A549 (cell line): ENCODE measurements at regions not wholly inside any gene's neighbourhood (a gene's known extent, or its start where the extent isn't known, plus 50 kb on each side); places are given as distances from the start of the nearest gene placed in this dataset.

Experiments used
- ATAC-seq, 2 experiments: fragments of 200-7000 bp in 1 of 2; fragments of >200 bp in 1 of 2; cut with Nextera tagmentation in 1 of 2; cut with Tn5 transposase in 1 of 2; 3 replicates each; pipeline versions ENCODE4 v1.8.0 to v1.9.1; 2018 to 2020; ENCODE audit warnings: mild to moderate bottlenecking in 1 of 2, moderate library complexity in 1 of 2
- CTCF ChIA-PET: fragments of 300-600 bp; sonication (Branson Sonifier 250); formaldehyde crosslinking; extraction: SDS; loops from one replicate; lab custom pipeline; 2021; ENCODE audit warnings: antibody characterized with exemption, inconsistent platforms; lab: Yijun Ruan, JAX
- POLR2A ChIA-PET: fragments of 350-600 bp; formaldehyde crosslinking; extraction: SDS; loops from one replicate; lab custom pipeline; 2021; ENCODE audit warnings: antibody characterized with exemption, inconsistent platforms; lab: Yijun Ruan, JAX
- DNase-seq, 2 experiments: peaks; one replicate each; pipeline versions ENCODE4 v3.0.0 to v3.0.0-alpha.2; 2011 to 2016; ENCODE audit warnings: low read depth in 1 of 2, low spot score in 1 of 2
- FAIRE-seq: peaks from 2 replicates; lab custom pipeline; 2011; peaks lifted over from hg19 to GRCh38; lab: Jason Lieb, UNC
- H3K27ac ChIP-seq, 2 experiments: fragments of >200 bp; sonication (Bioruptor Twin); formaldehyde crosslinking; 3 replicates each; pipeline ENCODE4 v1.5.1; 2016 to 2017
- H3K4me1 ChIP-seq: fragments of >200 bp; sonication (Bioruptor Twin); formaldehyde crosslinking; 3 replicates; pipeline ENCODE4 v1.6.1; 2016
- H3K4me2 ChIP-seq: fragments of >200 bp; sonication (Bioruptor Twin); formaldehyde crosslinking; 3 replicates; pipeline ENCODE4 v1.6.1; 2016
- H3K4me3 ChIP-seq: fragments of >200 bp; sonication (Bioruptor Twin); formaldehyde crosslinking; 3 replicates; pipeline ENCODE4 v1.5.1; 2016
- H3K9me3 ChIP-seq: fragments of >200 bp; sonication (Bioruptor Twin); formaldehyde crosslinking; 3 replicates; pipeline ENCODE4 v1.6.1; 2016
- CHD2 ChIP-seq: fragments of 150-350 bp; IDR thresholded peaks from 2 replicates; pipeline ENCODE4 v1.6.1; 2014; ENCODE audit warnings: low read length; ENCODE audit not compliant: partially characterized antibody
- CHD4 ChIP-seq: fragments of 200-600 bp; sonication (generic); IDR thresholded peaks from 2 replicates; pipeline ENCODE4 v1.6.1; 2016; ENCODE audit warnings: antibody characterized with exemption, mild to moderate bottlenecking, borderline replicate concordance
- ELK1 ChIP-seq: fragments of 150-350 bp; IDR thresholded peaks from 2 replicates; pipeline ENCODE4 v1.6.1; 2014; ENCODE audit warnings: low read depth, mild to moderate bottlenecking, low read length
- FOSL2 ChIP-seq, 2 experiments: fragments of 450-650 bp in 1 of 2; fragments of >200 bp in 1 of 2; sonication (Bioruptor Twin) in 1 of 2; formaldehyde crosslinking; IDR thresholded peaks; 2 replicates each; pipeline versions ENCODE4 v1.5.0 to v1.6.1; 2016 to 2020; ENCODE audit warnings: mild to moderate bottlenecking in 1 of 2, moderate library complexity in 1 of 2
- GATA3 ChIP-seq: IDR thresholded peaks from 2 replicates; pipeline ENCODE4 v1.6.1; 2012; ENCODE audit warnings: borderline replicate concordance
- HOXA7 ChIP-seq: fragments of 250-450 bp; sonication (Bioruptor Pico); IDR thresholded peaks from 2 replicates; pipeline ENCODE4 v1.5.0; 2020; ENCODE audit warnings: mild to moderate bottlenecking, moderate library complexity
- HOXB13 ChIP-seq: fragments of 250-450 bp; sonication (Bioruptor Pico); IDR thresholded peaks from 2 replicates; pipeline ENCODE4 v1.5.0; 2020; ENCODE audit warnings: low read depth, mild to moderate bottlenecking, moderate library complexity
- JUN ChIP-seq, 2 experiments: fragments of >200 bp; sonication (Bioruptor Twin); formaldehyde crosslinking; IDR thresholded peaks; 2 replicates in 1 of 2; 3 replicates in 1 of 2; pipeline ENCODE4 v1.6.1; 2016 to 2017
- JUNB ChIP-seq: fragments of >200 bp; sonication (Bioruptor Twin); formaldehyde crosslinking; IDR thresholded peaks from 2 replicates; pipeline ENCODE4 v1.6.1; 2016
- MAFK ChIP-seq: fragments of 450-650 bp; IDR thresholded peaks from 2 replicates; pipeline ENCODE4 v1.6.1; 2014; ENCODE audit not compliant: partially characterized antibody
- NFE2L2 ChIP-seq: fragments of 150-350 bp; conservative IDR thresholded peaks from 2 replicates; pipeline ENCODE4 v1.6.1; 2014; ENCODE audit warnings: low read length
- NPAS2 ChIP-seq: fragments of 250-450 bp; sonication (Bioruptor Pico); IDR thresholded peaks from 2 replicates; pipeline ENCODE4 v1.8.0; 2022; ENCODE audit warnings: mild to moderate bottlenecking, moderate library complexity, borderline replicate concordance
- NR3C1 ChIP-seq: fragments of >200 bp; sonication (Bioruptor Twin); formaldehyde crosslinking; IDR thresholded peaks from 3 replicates; pipeline ENCODE4 v1.6.1; 2017
- PBX3 ChIP-seq: IDR thresholded peaks from 2 replicates; pipeline ENCODE4 v1.6.1; 2012
- RAD21 ChIP-seq, 2 experiments: fragments of >200 bp in 1 of 2; sonication (Bioruptor Twin) in 1 of 2; formaldehyde crosslinking in 1 of 2; IDR thresholded peaks in 1 of 2; conservative IDR thresholded peaks in 1 of 2; 2 replicates in 1 of 2; 3 replicates in 1 of 2; pipeline ENCODE4 v1.6.1; 2012 to 2018; ENCODE audit warnings: inconsistent platforms in 1 of 2
- RARB ChIP-seq: fragments of 250-450 bp; sonication (Bioruptor Pico); IDR thresholded peaks from 2 replicates; pipeline ENCODE4 v1.8.0; 2021; ENCODE audit warnings: mild to moderate bottlenecking, moderate library complexity
- RCOR1 ChIP-seq: fragments of 150-350 bp; IDR thresholded peaks from 2 replicates; pipeline ENCODE4 v1.6.1; 2014; ENCODE audit warnings: antibody characterized with exemption, low read length, low read depth
- SMC3 ChIP-seq: fragments of >200 bp; sonication (Bioruptor Twin); formaldehyde crosslinking; IDR thresholded peaks from 3 replicates; pipeline ENCODE4 v1.6.1; 2018; ENCODE audit warnings: inconsistent platforms
- SREBF2 ChIP-seq: fragments of 450-650 bp; IDR thresholded peaks from 2 replicates; pipeline ENCODE4 v1.6.1; 2014; ENCODE audit warnings: mild to moderate bottlenecking, moderate library complexity
- TFCP2L1 ChIP-seq: fragments of 250-450 bp; sonication (Bioruptor Pico); IDR thresholded peaks from 2 replicates; pipeline ENCODE4 v1.5.0; 2021; ENCODE audit warnings: mild to moderate bottlenecking
- TP53 ChIP-seq: fragments of 250-450 bp; sonication (Bioruptor Pico); IDR thresholded peaks from 2 replicates; pipeline ENCODE4 v1.5.0; 2021; ENCODE audit warnings: mild to moderate bottlenecking, moderate library complexity
- ZSCAN20 ChIP-seq: fragments of 250-450 bp; sonication (Bioruptor Pico); IDR thresholded peaks from 2 replicates; pipeline ENCODE4 v1.8.0; 2022; ENCODE audit warnings: mild to moderate bottlenecking, moderate library complexity
- WGBS: methylation state at CpG from one replicate; pipeline ENCODE4 v1.1.6; 2017; ENCODE audit errors: missing lambda C conversion rate; 5-methylcytosine and 5-hydroxymethylcytosine counted together

GRCh38 chr4:99724067-99724466 lies 66.4 kb upstream of the C4orf54 start:
- CTCF ChIA-PET = interaction anchor here (1.6 to 3.0 kb wide), 4 partner anchors 10 to 85 kb away, joined by 5 to 10 read pairs (median 5); no protein-coding TSS in a partner anchor
- peaks cover 26% of the 10 kb centered on the region for H3K4me1 ChIP-seq
- no peak overlapping the region for H3K4me3 ChIP-seq
- peak overlapping the region; percentile 67 to 84 for H3K27ac ChIP-seq
- no peak for TF ChIP-seq RARB
- 0 out of 3 replicates have a peak, but pooled peaks have one; percentile 13 for TF ChIP-seq SMC3
- no peak for TF ChIP-seq JUN (IDR thresholded peaks at IDR 0.05)
- TF ChIP-seq RAD21 (conservative IDR thresholded peaks at IDR 0.05 in 1 of 2, IDR thresholded peaks at IDR 0.05 in 1 of 2) = peak in 1 of 2 experiments; percentile 26; a peak in 1 of 5 replicates
- TF ChIP-seq, all 56 proteins: peak for 2
- ATAC-seq = peak; percentile 57 to 59; a peak in 4 of 6 replicates
- FAIRE-seq = no peak
- Histone ChIP-seq H3K4me2 (peak overlapping the region; percentile 59), H3K9me3 (no peaks in the 10 kb centered on the region)
- POLR2A ChIA-PET = interaction anchor here (0.9 to 1.9 kb wide), 3 partner anchors 161 to 226 kb away, joined by 3 to 7 read pairs (median 4); partner anchors contain the start of genes H2AZ1 and TRMT10A
- no peak for DNase-seq

DNA sequence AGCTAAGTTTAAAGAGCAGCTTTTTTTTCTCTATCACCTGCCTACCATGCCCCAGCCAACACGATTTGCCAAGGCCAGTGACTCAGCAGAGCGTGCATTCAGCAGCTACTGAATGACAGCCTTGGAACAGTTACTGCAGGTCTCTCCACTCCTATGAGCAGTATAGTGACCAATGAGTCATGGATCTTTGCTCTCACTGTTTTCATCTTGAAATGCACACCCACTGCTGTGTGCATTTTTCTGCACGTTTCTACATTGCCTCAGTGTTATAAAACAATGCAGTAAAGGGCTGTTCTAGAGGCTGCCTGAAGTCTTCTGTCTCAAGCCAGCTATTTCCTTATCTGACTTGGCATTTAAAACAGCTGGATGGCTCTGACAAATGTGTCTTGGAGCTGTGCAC lies 66.0 kb upstream of the C4orf54 start:
- whole genome bisulfite sequencing = 3% methylated on average over 3 of the region's 3 CpGs
- DNase-seq (peak; percentile 38 to 68), FAIRE-seq (no peak), ATAC-seq (peak; percentile 96 to 99)
- H3K9me3 ChIP-seq = no peaks in the 10 kb centered on the region
- ChIA-PET POLR2A (interaction anchor here (0.9 to 1.9 kb wide), 3 partner anchors 160 to 227 kb away, joined by 3 to 7 read pairs (median 4); partner anchors contain the start of genes H2AZ1 and TRMT10A), CTCF (interaction anchor here (1.6 to 3.0 kb wide), 4 partner anchors 10 to 85 kb away, joined by 5 to 10 read pairs (median 5); no protein-coding TSS in a partner anchor)
- no peak overlapping the region for H3K4me3 ChIP-seq
- peak overlapping the region; percentile 59 for H3K4me2 ChIP-seq
- TF ChIP-seq CHD2 (no peak), FOSL2 (IDR thresholded peaks at IDR 0.05) (peak; percentile 61), FOSL2 (CRISPR knock-in tag; IDR thresholded peaks at IDR 0.05) (peak; percentile 71), TFCP2L1 (CRISPR knock-in tag) (no peak), TP53 (CRISPR knock-in tag) (no peak), NFE2L2 (peak; percentile 48; the same call in 1 of the 2 replicates), ZSCAN20 (no peak), RCOR1 (no peak), HOXB13 (CRISPR knock-in tag) (no peak), MAFK (peak; percentile 39), ELK1 (no peak), JUN (IDR thresholded peaks at IDR 0.05) (no peak), JUNB (peak; percentile 44; the same call in 1 of the 2 replicates), SREBF2 (no peak), NR3C1 (no peak)
- peaks cover 26% of the 10 kb centered on the region for H3K4me1 ChIP-seq
- H3K27ac ChIP-seq = peak overlapping the region; percentile 67 to 84

- Histone ChIP-seq H3K4me1 (peaks cover 26% of the 10 kb centered on the region), H3K9me3 (no peaks in the 10 kb centered on the region), H3K4me2 (peak overlapping the region; percentile 59), H3K27ac (peak overlapping the region; percentile 67 to 84), H3K4me3 (no peak overlapping the region)
- CTCF ChIA-PET = interaction anchor here (1.2 to 1.6 kb wide), 2 partner anchors 9 to 226 kb away, joined by 3 to 5 read pairs; no protein-coding TSS in a partner anchor
- ATAC-seq = no peak
- 75% methylated on average over 4 of the region's 4 CpGs for WGBS
- POLR2A ChIA-PET = interaction anchor here (1.9 kb wide), 1 partner anchor 159 kb away, joined by 7 read pairs; the partner anchor contains the start of gene TRMT10A
- no peak for TF ChIP-seq CHD4
- no peak for TF ChIP-seq PBX3
- TF ChIP-seq HOXA7 (CRISPR knock-in tag) = no peak
- TF ChIP-seq GATA3 = no peak
- TF ChIP-seq NPAS2 = no peak
- no peak for DNase-seq
- peak; percentile 23 for FAIRE-seq
Measured at GRCh38 chr4:99722725-99723124, 65.1 kb upstream of the C4orf54 start.
